ENCODE measurements at regions not wholly inside any gene's neighbourhood (a gene's known extent, or its start where the extent isn't known, plus 50 kb on each side); places are given as distances from the start of the nearest gene placed in this dataset.

GRCh38 chr1:218985424-218985984, 188.2 kb upstream of the LYPLAL1 start:
- Histone ChIP-seq H3K4me1 (ENCODE audit: control insufficient read depth, extremely low read depth, insufficient read depth, low read length) (no peaks in the 10 kb centered on the region), H3K4me3 (replicated peaks in 1 of 4; ENCODE audit: control extremely low read depth in 1 of 4, insufficient read depth in 1 of 4, low read depth in 3 of 4, low read length in 4 of 4) (no peak overlapping the region), H4K20me1 (ENCODE audit: control insufficient read depth, extremely low read depth, insufficient read depth, low read length) (no peaks in the 10 kb centered on the region), H2AFZ (ENCODE audit: low read length) (no peak overlapping the region), H3K27ac (ENCODE audit: insufficient read depth, low read length) (no peak overlapping the region), H3K27me3 (ENCODE audit: control insufficient read depth, insufficient read depth, low read length) (no peaks in the 10 kb centered on the region), H3K36me3 (ENCODE audit: control insufficient read depth, insufficient read depth, low read length) (no peaks in the 10 kb centered on the region), H3K79me2 (ENCODE audit: control insufficient read depth, insufficient read depth, low read length) (no peaks in the 10 kb centered on the region), H3K9ac (ENCODE audit: insufficient read depth, low read length) (no peak overlapping the region), H3K4me2 (ENCODE audit: extremely low read depth, insufficient read depth, low read length) (no peak overlapping the region), H3K9me3 (ENCODE audit: control insufficient read depth, insufficient read depth, low read depth, low read length) (no peaks in the 10 kb centered on the region)
- TF ChIP-seq EZH2 (IDR thresholded peaks at IDR 0.05; ENCODE audit: low read length, missing control alignments) = no peak
- no peak for TF ChIP-seq CTCF (conservative IDR thresholded peaks at IDR 0.05 in 1 of 2, IDR thresholded peaks at IDR 0.05 in 1 of 2; ENCODE audit: low read depth in 1 of 2, low read length in 2 of 2)
- no peak for DNase-seq (ENCODE audit: low read depth in 2 of 2)

GRCh38 chr1:218986816-218987215, 186.9 kb upstream of the LYPLAL1 start:
- H3K27me3 ChIP-seq (ENCODE audit: control insufficient read depth, insufficient read depth, low read length) = no peaks in the 10 kb centered on the region
- no peaks in the 10 kb centered on the region for H3K79me2 ChIP-seq (ENCODE audit: control insufficient read depth, insufficient read depth, low read length)
- H3K36me3 ChIP-seq (ENCODE audit: control insufficient read depth, insufficient read depth, low read length) = no peaks in the 10 kb centered on the region
- no peak for DNase-seq (ENCODE audit: low read depth in 2 of 2)
- no peaks in the 10 kb centered on the region for H3K4me1 ChIP-seq (ENCODE audit: control insufficient read depth, extremely low read depth, insufficient read depth, low read length)
- no peak overlapping the region for H3K27ac ChIP-seq (ENCODE audit: insufficient read depth, low read length)
- no peak overlapping the region for H3K9ac ChIP-seq (ENCODE audit: insufficient read depth, low read length)
- no peak overlapping the region for H3K4me3 ChIP-seq (replicated peaks in 1 of 4; ENCODE audit: control extremely low read depth in 1 of 4, insufficient read depth in 1 of 4, low read depth in 3 of 4, low read length in 4 of 4)
- H3K4me2 ChIP-seq (ENCODE audit: extremely low read depth, insufficient read depth, low read length) = no peak overlapping the region
- no peaks in the 10 kb centered on the region for H4K20me1 ChIP-seq (ENCODE audit: control insufficient read depth, extremely low read depth, insufficient read depth, low read length)
- TF ChIP-seq CTCF (conservative IDR thresholded peaks at IDR 0.05 in 1 of 2, IDR thresholded peaks at IDR 0.05 in 1 of 2; ENCODE audit: low read depth in 1 of 2, low read length in 2 of 2) = no peak
- no peak for TF ChIP-seq EZH2 (IDR thresholded peaks at IDR 0.05; ENCODE audit: low read length, missing control alignments)
- H2AFZ ChIP-seq (ENCODE audit: low read length) = no peak overlapping the region
- no peaks in the 10 kb centered on the region for H3K9me3 ChIP-seq (ENCODE audit: control insufficient read depth, insufficient read depth, low read depth, low read length)

- TF ChIP-seq EZH2 (IDR thresholded peaks at IDR 0.05; ENCODE audit: low read length, missing control alignments) (no peak), CTCF (conservative IDR thresholded peaks at IDR 0.05 in 1 of 2, IDR thresholded peaks at IDR 0.05 in 1 of 2; ENCODE audit: low read depth in 1 of 2, low read length in 2 of 2) (no peak)
- no peak overlapping the region for H3K4me2 ChIP-seq (ENCODE audit: extremely low read depth, insufficient read depth, low read length)
- DNase-seq (ENCODE audit: low read depth in 2 of 2) = no peak
- no peak overlapping the region for H3K9ac ChIP-seq (ENCODE audit: insufficient read depth, low read length)
- no peak overlapping the region for H2AFZ ChIP-seq (ENCODE audit: low read length)
- no peaks in the 10 kb centered on the region for H3K4me1 ChIP-seq (ENCODE audit: control insufficient read depth, extremely low read depth, insufficient read depth, low read length)
- no peak overlapping the region for H3K4me3 ChIP-seq (replicated peaks in 1 of 4; ENCODE audit: control extremely low read depth in 1 of 4, insufficient read depth in 1 of 4, low read depth in 3 of 4, low read length in 4 of 4)
- H4K20me1 ChIP-seq (ENCODE audit: control insufficient read depth, extremely low read depth, insufficient read depth, low read length) = no peaks in the 10 kb centered on the region
- H3K27ac ChIP-seq (ENCODE audit: insufficient read depth, low read length) = no peak overlapping the region
- no peaks in the 10 kb centered on the region for H3K9me3 ChIP-seq (ENCODE audit: control insufficient read depth, insufficient read depth, low read depth, low read length)
- H3K27me3 ChIP-seq (ENCODE audit: control insufficient read depth, insufficient read depth, low read length) = no peaks in the 10 kb centered on the region
- no peaks in the 10 kb centered on the region for H3K36me3 ChIP-seq (ENCODE audit: control insufficient read depth, insufficient read depth, low read length)
- H3K79me2 ChIP-seq (ENCODE audit: control insufficient read depth, insufficient read depth, low read length) = no peaks in the 10 kb centered on the region
Measured at GRCh38 chr1:218990019-218990418, 183.7 kb upstream of the LYPLAL1 start.
